DND-41 (cell line): ENCODE measurements at regions not wholly inside any gene's neighbourhood (a gene's known extent, or its start where the extent isn't known, plus 50 kb on each side); places are given as distances from the start of the nearest gene placed in this dataset.

Source experiments
- ATAC-seq: fragments of 200-7000 bp; cut with Tn5 transposase; 3 replicates; pipeline ENCODE4 v1.9.1; 2021; ENCODE audit warnings: low read depth; ENCODE audit not compliant: insufficient read depth
- DNase-seq: peaks from one replicate; pipeline ENCODE4 v3.0.0-alpha.2; 2020
- H2AFZ ChIP-seq: 2 replicates; pipeline ENCODE4 v1.6.0; 2012; ENCODE audit warnings: low read depth, low read length
- H3K27ac ChIP-seq: 2 replicates; pipeline ENCODE4 v1.5.1; 2012; ENCODE audit warnings: low read length, inconsistent platforms
- H3K27me3 ChIP-seq: fragments of 200-600 bp; sonication (generic); 2 replicates; pipeline ENCODE4 v1.6.0; 2012; ENCODE audit warnings: low read length, mild to moderate bottlenecking, inconsistent platforms; ENCODE audit not compliant: insufficient read depth, poor library complexity
- H3K36me3 ChIP-seq: 2 replicates; pipeline ENCODE4 v1.5.1; 2012; ENCODE audit warnings: low read length, inconsistent platforms; ENCODE audit not compliant: insufficient read depth
- H3K4me1 ChIP-seq: 2 replicates; pipeline ENCODE4 v1.5.1; 2012; ENCODE audit warnings: mild to moderate bottlenecking, low read length; ENCODE audit not compliant: insufficient read depth
- H3K4me2 ChIP-seq: 2 replicates; pipeline ENCODE4 v1.6.0; 2012; ENCODE audit warnings: mild to moderate bottlenecking, moderate library complexity, low read length, inconsistent platforms; ENCODE audit not compliant: insufficient read depth
- H3K4me3 ChIP-seq, 2 experiments: fragments of 200-600 bp in 1 of 2; shearing (Covaris generic) in 1 of 2; 2 replicates each; pipeline ENCODE4 v1.5.1; 2012 to 2016; ENCODE audit warnings: inconsistent platforms in 2 of 2, low read length in 2 of 2, mild to moderate bottlenecking in 2 of 2, low read depth in 1 of 2, moderate library complexity in 1 of 2
- H3K79me2 ChIP-seq: 2 replicates; pipeline ENCODE4 v1.6.0; 2012; ENCODE audit warnings: low read length, inconsistent platforms; ENCODE audit not compliant: insufficient read depth
- H3K9ac ChIP-seq: 2 replicates; pipeline ENCODE4 v1.6.0; 2012; ENCODE audit warnings: low read depth, mild to moderate bottlenecking, inconsistent platforms, low read length, moderate library complexity
- H3K9me3 ChIP-seq: 2 replicates; pipeline ENCODE4 v1.5.1; 2012; ENCODE audit warnings: low read length, moderate library complexity, mild to moderate bottlenecking, inconsistent platforms; ENCODE audit not compliant: insufficient read depth, severe bottlenecking
- H4K20me1 ChIP-seq: 2 replicates; pipeline ENCODE4 v1.6.0; 2012; ENCODE audit warnings: low read length; ENCODE audit not compliant: insufficient read depth
- CTCF ChIP-seq: IDR thresholded peaks from 2 replicates; pipeline ENCODE4 v1.5.1; 2012; ENCODE audit warnings: borderline replicate concordance, low read length, moderate library complexity, mild to moderate bottlenecking; ENCODE audit not compliant: poor library complexity, severe bottlenecking; ENCODE audit errors: extremely low read depth
- EZH2 ChIP-seq: IDR thresholded peaks from 3 replicates; pipeline ENCODE4 v1.6.1; 2012; ENCODE audit warnings: borderline replicate concordance, low read depth, mild to moderate bottlenecking, moderate library complexity, low read length, inconsistent platforms; ENCODE audit not compliant: severe bottlenecking

GRCh38 chr10:3631701-3632330, 153.2 kb downstream of the KLF6 start:
- Histone ChIP-seq H4K20me1 (no peaks in the 10 kb centered on the region), H3K79me2 (no peaks in the 10 kb centered on the region), H3K4me1 (no peaks in the 10 kb centered on the region), H3K4me3 (no peak overlapping the region), H3K27me3 (no peaks in the 10 kb centered on the region), H3K9ac (no peak overlapping the region), H3K27ac (no peak overlapping the region), H2AFZ (no peak overlapping the region), H3K9me3 (no peaks in the 10 kb centered on the region), H3K4me2 (no peak overlapping the region), H3K36me3 (no peaks in the 10 kb centered on the region)
- ATAC-seq (no peak), DNase-seq (no peak)
- TF ChIP-seq EZH2, result no peak
- TF ChIP-seq CTCF, result no peak

- Histone ChIP-seq H3K4me2 (no peak overlapping the region), H4K20me1 (no peaks in the 10 kb centered on the region), H3K27ac (no peak overlapping the region), H3K9me3 (no peaks in the 10 kb centered on the region), H3K4me3 (no peak overlapping the region), H3K27me3 (no peaks in the 10 kb centered on the region), H2AFZ (no peak overlapping the region), H3K36me3 (no peaks in the 10 kb centered on the region), H3K4me1 (no peaks in the 10 kb centered on the region), H3K9ac (no peak overlapping the region), H3K79me2 (no peaks in the 10 kb centered on the region)
- TF ChIP-seq EZH2, result no peak
- no peak for TF ChIP-seq CTCF
- ATAC-seq, result no peak
- no peak for DNase-seq
Measured at GRCh38 chr10:3631291-3631690, 153.7 kb downstream of the KLF6 start.

GRCh38 chr10:3625959-3626751, 158.9 kb downstream of the KLF6 start:
- H3K9me3 ChIP-seq, result no peaks in the 10 kb centered on the region
- H3K36me3 ChIP-seq, result no peaks in the 10 kb centered on the region
- no peak for ATAC-seq
- TF ChIP-seq EZH2 (no peak), CTCF (no peak)
- H2AFZ ChIP-seq, result no peak overlapping the region
- H3K4me3 ChIP-seq, result no peak overlapping the region
- H3K9ac ChIP-seq, result no peak overlapping the region
- DNase-seq, result no peak
- H3K27ac ChIP-seq, result no peak overlapping the region
- peaks cover 11% of the 10 kb centered on the region for H3K4me1 ChIP-seq
- no peak overlapping the region for H3K4me2 ChIP-seq
- no peaks in the 10 kb centered on the region for H3K27me3 ChIP-seq
- H3K79me2 ChIP-seq, result no peaks in the 10 kb centered on the region
- no peaks in the 10 kb centered on the region for H4K20me1 ChIP-seq
